ENCODE measurements at regions not wholly inside any gene's neighbourhood (a gene's known extent, or its start where the extent isn't known, plus 50 kb on each side); places are given as distances from the start of the nearest gene placed in this dataset.

- H3K36me3 Mint-ChIP-seq (ENCODE audit: low read depth): no peaks in the 10 kb centered on the region
- no peak for DNase-seq (ENCODE audit: low spot score)
These were observed 959.4 kb upstream of the GYPC start for GRCh38 chr2:125696560-125696959.

More at GRCh38 chr2:125696560-125696959, 959.4 kb upstream of the GYPC start:
- no peaks in the 10 kb centered on the region for H3K9me2 ChIP-seq (ENCODE audit: insufficient read depth)
- H3K4me1 Mint-ChIP-seq: no peaks in the 10 kb centered on the region
- no peak overlapping the region for H3K4me3 ChIP-seq
- H3F3A ChIP-seq (replicated peaks; ENCODE audit: low read depth): no peaks in the 10 kb centered on the region
- no peaks in the 10 kb centered on the region for H3K27me3 ChIP-seq (ENCODE audit: insufficient read depth)
- H3K9me3 Mint-ChIP-seq: no peaks in the 10 kb centered on the region
- H3K4me1 ChIP-seq (ENCODE audit: insufficient read depth): no peaks in the 10 kb centered on the region
- no peak overlapping the region for H3K27ac ChIP-seq (ENCODE audit: low read depth)
- no peak for TF ChIP-seq ZNF331 (CRISPR knock-in tag; IDR thresholded peaks at IDR 0.05; ENCODE audit: low read depth)
- no peak for TF ChIP-seq JUNB (IDR thresholded peaks at IDR 0.05; ENCODE audit: unreplicated experiment)
- TF ChIP-seq, protein P1, sequence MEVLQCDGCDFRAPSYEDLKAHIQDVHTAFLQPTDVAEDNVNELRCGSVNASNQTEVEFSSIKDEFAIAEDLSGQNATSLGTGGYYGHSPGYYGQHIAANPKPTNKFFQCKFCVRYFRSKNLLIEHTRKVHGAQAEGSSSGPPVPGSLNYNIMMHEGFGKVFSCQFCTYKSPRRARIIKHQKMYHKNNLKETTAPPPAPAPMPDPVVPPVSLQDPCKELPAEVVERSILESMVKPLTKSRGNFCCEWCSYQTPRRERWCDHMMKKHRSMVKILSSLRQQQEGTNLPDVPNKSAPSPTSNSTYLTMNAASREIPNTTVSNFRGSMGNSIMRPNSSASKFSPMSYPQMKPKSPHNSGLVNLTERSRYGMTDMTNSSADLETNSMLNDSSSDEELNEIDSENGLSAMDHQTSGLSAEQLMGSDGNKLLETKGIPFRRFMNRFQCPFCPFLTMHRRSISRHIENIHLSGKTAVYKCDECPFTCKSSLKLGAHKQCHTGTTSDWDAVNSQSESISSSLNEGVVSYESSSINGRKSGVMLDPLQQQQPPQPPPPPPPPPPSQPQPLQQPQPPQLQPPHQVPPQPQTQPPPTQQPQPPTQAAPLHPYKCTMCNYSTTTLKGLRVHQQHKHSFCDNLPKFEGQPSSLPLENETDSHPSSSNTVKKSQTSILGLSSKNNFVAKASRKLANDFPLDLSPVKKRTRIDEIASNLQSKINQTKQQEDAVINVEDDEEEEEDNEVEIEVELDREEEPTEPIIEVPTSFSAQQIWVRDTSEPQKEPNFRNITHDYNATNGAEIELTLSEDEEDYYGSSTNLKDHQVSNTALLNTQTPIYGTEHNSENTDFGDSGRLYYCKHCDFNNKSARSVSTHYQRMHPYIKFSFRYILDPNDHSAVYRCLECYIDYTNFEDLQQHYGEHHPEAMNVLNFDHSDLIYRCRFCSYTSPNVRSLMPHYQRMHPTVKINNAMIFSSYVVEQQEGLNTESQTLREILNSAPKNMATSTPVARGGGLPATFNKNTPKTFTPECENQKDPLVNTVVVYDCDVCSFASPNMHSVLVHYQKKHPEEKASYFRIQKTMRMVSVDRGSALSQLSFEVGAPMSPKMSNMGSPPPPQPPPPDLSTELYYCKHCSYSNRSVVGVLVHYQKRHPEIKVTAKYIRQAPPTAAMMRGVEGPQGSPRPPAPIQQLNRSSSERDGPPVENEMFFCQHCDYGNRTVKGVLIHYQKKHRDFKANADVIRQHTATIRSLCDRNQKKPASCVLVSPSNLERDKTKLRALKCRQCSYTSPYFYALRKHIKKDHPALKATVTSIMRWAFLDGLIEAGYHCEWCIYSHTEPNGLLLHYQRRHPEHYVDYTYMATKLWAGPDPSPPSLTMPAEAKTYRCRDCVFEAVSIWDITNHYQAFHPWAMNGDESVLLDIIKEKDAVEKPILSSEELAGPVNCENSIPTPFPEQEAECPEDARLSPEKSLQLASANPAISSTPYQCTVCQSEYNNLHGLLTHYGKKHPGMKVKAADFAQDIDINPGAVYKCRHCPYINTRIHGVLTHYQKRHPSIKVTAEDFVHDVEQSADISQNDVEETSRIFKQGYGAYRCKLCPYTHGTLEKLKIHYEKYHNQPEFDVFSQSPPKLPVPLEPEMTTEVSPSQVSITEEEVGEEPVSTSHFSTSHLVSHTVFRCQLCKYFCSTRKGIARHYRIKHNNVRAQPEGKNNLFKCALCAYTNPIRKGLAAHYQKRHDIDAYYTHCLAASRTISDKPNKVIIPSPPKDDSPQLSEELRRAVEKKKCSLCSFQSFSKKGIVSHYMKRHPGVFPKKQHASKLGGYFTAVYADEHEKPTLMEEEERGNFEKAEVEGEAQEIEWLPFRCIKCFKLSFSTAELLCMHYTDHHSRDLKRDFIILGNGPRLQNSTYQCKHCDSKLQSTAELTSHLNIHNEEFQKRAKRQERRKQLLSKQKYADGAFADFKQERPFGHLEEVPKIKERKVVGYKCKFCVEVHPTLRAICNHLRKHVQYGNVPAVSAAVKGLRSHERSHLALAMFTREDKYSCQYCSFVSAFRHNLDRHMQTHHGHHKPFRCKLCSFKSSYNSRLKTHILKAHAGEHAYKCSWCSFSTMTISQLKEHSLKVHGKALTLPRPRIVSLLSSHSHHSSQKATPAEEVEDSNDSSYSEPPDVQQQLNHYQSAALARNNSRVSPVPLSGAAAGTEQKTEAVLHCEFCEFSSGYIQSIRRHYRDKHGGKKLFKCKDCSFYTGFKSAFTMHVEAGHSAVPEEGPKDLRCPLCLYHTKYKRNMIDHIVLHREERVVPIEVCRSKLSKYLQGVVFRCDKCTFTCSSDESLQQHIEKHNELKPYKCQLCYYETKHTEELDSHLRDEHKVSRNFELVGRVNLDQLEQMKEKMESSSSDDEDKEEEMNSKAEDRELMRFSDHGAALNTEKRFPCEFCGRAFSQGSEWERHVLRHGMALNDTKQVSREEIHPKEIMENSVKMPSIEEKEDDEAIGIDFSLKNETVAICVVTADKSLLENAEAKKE (CRISPR knock-in tag; IDR thresholded peaks at IDR 0.05): no peak
- TF ChIP-seq CTCF (conservative IDR thresholded peaks at IDR 0.05; ENCODE audit: low read depth in 2 of 2): no peak
- TF ChIP-seq EZH2 (IDR thresholded peaks at IDR 0.05; ENCODE audit: low read depth, unreplicated experiment): no peak
- TF ChIP-seq POLR2AphosphoS5 (IDR thresholded peaks at IDR 0.05; ENCODE audit: low read depth): no peak
- TF ChIP-seq, protein P2, sequence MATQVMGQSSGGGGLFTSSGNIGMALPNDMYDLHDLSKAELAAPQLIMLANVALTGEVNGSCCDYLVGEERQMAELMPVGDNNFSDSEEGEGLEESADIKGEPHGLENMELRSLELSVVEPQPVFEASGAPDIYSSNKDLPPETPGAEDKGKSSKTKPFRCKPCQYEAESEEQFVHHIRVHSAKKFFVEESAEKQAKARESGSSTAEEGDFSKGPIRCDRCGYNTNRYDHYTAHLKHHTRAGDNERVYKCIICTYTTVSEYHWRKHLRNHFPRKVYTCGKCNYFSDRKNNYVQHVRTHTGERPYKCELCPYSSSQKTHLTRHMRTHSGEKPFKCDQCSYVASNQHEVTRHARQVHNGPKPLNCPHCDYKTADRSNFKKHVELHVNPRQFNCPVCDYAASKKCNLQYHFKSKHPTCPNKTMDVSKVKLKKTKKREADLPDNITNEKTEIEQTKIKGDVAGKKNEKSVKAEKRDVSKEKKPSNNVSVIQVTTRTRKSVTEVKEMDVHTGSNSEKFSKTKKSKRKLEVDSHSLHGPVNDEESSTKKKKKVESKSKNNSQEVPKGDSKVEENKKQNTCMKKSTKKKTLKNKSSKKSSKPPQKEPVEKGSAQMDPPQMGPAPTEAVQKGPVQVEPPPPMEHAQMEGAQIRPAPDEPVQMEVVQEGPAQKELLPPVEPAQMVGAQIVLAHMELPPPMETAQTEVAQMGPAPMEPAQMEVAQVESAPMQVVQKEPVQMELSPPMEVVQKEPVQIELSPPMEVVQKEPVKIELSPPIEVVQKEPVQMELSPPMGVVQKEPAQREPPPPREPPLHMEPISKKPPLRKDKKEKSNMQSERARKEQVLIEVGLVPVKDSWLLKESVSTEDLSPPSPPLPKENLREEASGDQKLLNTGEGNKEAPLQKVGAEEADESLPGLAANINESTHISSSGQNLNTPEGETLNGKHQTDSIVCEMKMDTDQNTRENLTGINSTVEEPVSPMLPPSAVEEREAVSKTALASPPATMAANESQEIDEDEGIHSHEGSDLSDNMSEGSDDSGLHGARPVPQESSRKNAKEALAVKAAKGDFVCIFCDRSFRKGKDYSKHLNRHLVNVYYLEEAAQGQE (IDR thresholded peaks at IDR 0.05; ENCODE audit: unreplicated experiment): no peak
- TF ChIP-seq CREB1 (CRISPR knock-in tag; IDR thresholded peaks at IDR 0.05; ENCODE audit: low read depth): no peak
- TF ChIP-seq ETS1 (IDR thresholded peaks at IDR 0.05): no peak
- TF ChIP-seq EZH2phosphoT487 (IDR thresholded peaks at IDR 0.05; ENCODE audit: unreplicated experiment): no peak
- TF ChIP-seq NANOG (IDR thresholded peaks at IDR 0.05; ENCODE audit: borderline replicate concordance): no peak
- no peak for TF ChIP-seq STAT1 (IDR thresholded peaks at IDR 0.05; ENCODE audit: unreplicated experiment)
- no peak for TF ChIP-seq ZNF114 (CRISPR knock-in tag; IDR thresholded peaks at IDR 0.05)
- no peaks in the 10 kb centered on the region for H3K27me3 Mint-ChIP-seq (ENCODE audit: insufficient read depth, low read depth, poor library complexity)
- no peak overlapping the region for H3K4me2 ChIP-seq
- H2AFZ ChIP-seq: no peak overlapping the region
- H3K4me3 Mint-ChIP-seq: no peak overlapping the region
- H3K79me2 ChIP-seq (replicated peaks; ENCODE audit: insufficient read depth): no peaks in the 10 kb centered on the region
- ATAC-seq: no peak
- H3K27ac Mint-ChIP-seq: no peak overlapping the region
- H3K36me3 ChIP-seq (ENCODE audit: insufficient read depth): no peaks in the 10 kb centered on the region; the same call in 1 of the 2 replicates
- no peaks in the 10 kb centered on the region for H4K20me1 ChIP-seq (replicated peaks; ENCODE audit: insufficient read depth)
